ENCODE measurements at regions not wholly inside any gene's neighbourhood (a gene's known extent, or its start where the extent isn't known, plus 50 kb on each side); places are given as distances from the start of the nearest gene placed in this dataset.

- no peak for DNase-seq
- H3K9me3 Mint-ChIP-seq: peaks cover 8% of the 10 kb centered on the region
- no peak overlapping the region for H3K4me3 Mint-ChIP-seq
- H3K27me3 Mint-ChIP-seq: no peaks in the 10 kb centered on the region
- intact Hi-C loops (cut with micrococcal nuclease): no loop called here
- H3K4me1 Mint-ChIP-seq: no peaks in the 10 kb centered on the region
- no peak overlapping the region for H3K27ac Mint-ChIP-seq
- no peaks in the 10 kb centered on the region for H3K36me3 Mint-ChIP-seq (ENCODE audit: low read depth)
These were observed 1141.8 kb upstream of the PCDH7 start for GRCh38 chr4:29578329-29578728.

- no peaks in the 10 kb centered on the region for H3K4me1 Mint-ChIP-seq
- no peaks in the 10 kb centered on the region for H3K27me3 Mint-ChIP-seq
- intact Hi-C loops (cut with micrococcal nuclease): no loop called here
- H3K27ac Mint-ChIP-seq: no peak overlapping the region
- H3K9me3 Mint-ChIP-seq: peaks cover 8% of the 10 kb centered on the region
- H3K36me3 Mint-ChIP-seq (ENCODE audit: low read depth): no peaks in the 10 kb centered on the region
- no peak overlapping the region for H3K4me3 Mint-ChIP-seq
- DNase-seq: no peak
These were observed 1138.7 kb upstream of the PCDH7 start for GRCh38 chr4:29581457-29581856.

GRCh38 chr4:29588617-29589016 is 1131.6 kb upstream of the PCDH7 start:
- Mint-ChIP-seq H3K4me3 (no peak overlapping the region), H3K27ac (no peak overlapping the region), H3K9me3 (peaks cover 3% of the 10 kb centered on the region), H3K36me3 (ENCODE audit: low read depth) (no peaks in the 10 kb centered on the region), H3K4me1 (no peaks in the 10 kb centered on the region), H3K27me3 (no peaks in the 10 kb centered on the region)
- DNase-seq: no peak
- intact Hi-C loops (cut with micrococcal nuclease): no loop called here

GRCh38 chr4:29596228-29596627 is 1123.9 kb upstream of the PCDH7 start:
- no peak overlapping the region for H3K4me3 Mint-ChIP-seq
- intact Hi-C loops (cut with micrococcal nuclease): no loop called here
- H3K27ac Mint-ChIP-seq: no peak overlapping the region
- H3K9me3 Mint-ChIP-seq: peaks cover 13% of the 10 kb centered on the region
- H3K4me1 Mint-ChIP-seq: no peaks in the 10 kb centered on the region
- H3K27me3 Mint-ChIP-seq: no peaks in the 10 kb centered on the region
- no peaks in the 10 kb centered on the region for H3K36me3 Mint-ChIP-seq (ENCODE audit: low read depth)
- DNase-seq: no peak

GRCh38 chr4:29619168-29619567 is 1101.0 kb upstream of the PCDH7 start:
- H3K27ac Mint-ChIP-seq: no peak overlapping the region
- intact Hi-C loops (cut with micrococcal nuclease): no loop called here
- no peaks in the 10 kb centered on the region for H3K4me1 Mint-ChIP-seq
- H3K36me3 Mint-ChIP-seq (ENCODE audit: low read depth): no peaks in the 10 kb centered on the region
- no peaks in the 10 kb centered on the region for H3K27me3 Mint-ChIP-seq
- H3K9me3 Mint-ChIP-seq: no peaks in the 10 kb centered on the region
- no peak overlapping the region for H3K4me3 Mint-ChIP-seq
- DNase-seq: no peak

GRCh38 chr4:29632199-29632598 is 1088.0 kb upstream of the PCDH7 start:
- DNase-seq: no peak
- Mint-ChIP-seq H3K36me3 (ENCODE audit: low read depth) (no peaks in the 10 kb centered on the region), H3K9me3 (no peaks in the 10 kb centered on the region), H3K4me1 (no peaks in the 10 kb centered on the region), H3K4me3 (no peak overlapping the region), H3K27me3 (no peaks in the 10 kb centered on the region), H3K27ac (no peak overlapping the region)
- intact Hi-C loops (cut with micrococcal nuclease): no loop called here

- no peak overlapping the region for H3K4me3 Mint-ChIP-seq
- H3K27me3 Mint-ChIP-seq: no peaks in the 10 kb centered on the region
- no peak for DNase-seq
- H3K36me3 Mint-ChIP-seq (ENCODE audit: low read depth): no peaks in the 10 kb centered on the region
- H3K9me3 Mint-ChIP-seq: no peaks in the 10 kb centered on the region
- H3K27ac Mint-ChIP-seq: no peak overlapping the region
- intact Hi-C loops (cut with micrococcal nuclease): no loop called here
- H3K4me1 Mint-ChIP-seq: no peaks in the 10 kb centered on the region
These were observed 1083.2 kb upstream of the PCDH7 start for GRCh38 chr4:29636961-29637360.

GRCh38 chr4:29653221-29653620 is 1066.9 kb upstream of the PCDH7 start:
- H3K36me3 Mint-ChIP-seq (ENCODE audit: low read depth): no peaks in the 10 kb centered on the region
- H3K27me3 Mint-ChIP-seq: no peaks in the 10 kb centered on the region
- H3K27ac Mint-ChIP-seq: no peak overlapping the region
- no peak overlapping the region for H3K4me3 Mint-ChIP-seq
- peaks cover 4% of the 10 kb centered on the region for H3K9me3 Mint-ChIP-seq
- DNase-seq: no peak
- intact Hi-C loops (cut with micrococcal nuclease): no loop called here
- no peaks in the 10 kb centered on the region for H3K4me1 Mint-ChIP-seq

GRCh38 chr4:29680644-29681043 is 1039.5 kb upstream of the PCDH7 start:
- Mint-ChIP-seq H3K9me3 (peaks cover 8% of the 10 kb centered on the region), H3K4me3 (no peak overlapping the region), H3K27ac (no peak overlapping the region), H3K4me1 (no peaks in the 10 kb centered on the region), H3K36me3 (ENCODE audit: low read depth) (no peaks in the 10 kb centered on the region), H3K27me3 (no peaks in the 10 kb centered on the region)
- intact Hi-C loops (cut with micrococcal nuclease): no loop called here
- DNase-seq: no peak

- no peak overlapping the region for H3K4me3 Mint-ChIP-seq
- DNase-seq: no peak
- H3K9me3 Mint-ChIP-seq: peaks cover 10% of the 10 kb centered on the region
- H3K27ac Mint-ChIP-seq: no peak overlapping the region
- intact Hi-C loops (cut with micrococcal nuclease): no loop called here
- no peaks in the 10 kb centered on the region for H3K27me3 Mint-ChIP-seq
- no peaks in the 10 kb centered on the region for H3K4me1 Mint-ChIP-seq
- H3K36me3 Mint-ChIP-seq (ENCODE audit: low read depth): no peaks in the 10 kb centered on the region
These were observed 1016.1 kb upstream of the PCDH7 start for GRCh38 chr4:29704059-29704458.

GRCh38 chr4:29708473-29708872 is 1011.7 kb upstream of the PCDH7 start:
- Mint-ChIP-seq H3K36me3 (ENCODE audit: low read depth) (no peaks in the 10 kb centered on the region), H3K27ac (no peak overlapping the region), H3K27me3 (no peaks in the 10 kb centered on the region), H3K4me1 (no peaks in the 10 kb centered on the region), H3K9me3 (peaks cover 3% of the 10 kb centered on the region), H3K4me3 (no peak overlapping the region)
- intact Hi-C loops (cut with micrococcal nuclease): no loop called here
- DNase-seq: no peak

- Mint-ChIP-seq H3K27ac (no peak overlapping the region), H3K4me1 (no peaks in the 10 kb centered on the region), H3K9me3 (peaks cover 3% of the 10 kb centered on the region), H3K36me3 (ENCODE audit: low read depth) (no peaks in the 10 kb centered on the region), H3K27me3 (no peaks in the 10 kb centered on the region), H3K4me3 (no peak overlapping the region)
- DNase-seq: no peak
- intact Hi-C loops (cut with micrococcal nuclease): no loop called here
These were observed 1009.6 kb upstream of the PCDH7 start for GRCh38 chr4:29710519-29710918.

- Mint-ChIP-seq H3K36me3 (ENCODE audit: low read depth) (no peaks in the 10 kb centered on the region), H3K4me1 (no peaks in the 10 kb centered on the region), H3K27me3 (no peaks in the 10 kb centered on the region), H3K27ac (no peak overlapping the region), H3K4me3 (no peak overlapping the region), H3K9me3 (no peaks in the 10 kb centered on the region)
- no peak for DNase-seq
- intact Hi-C loops (cut with micrococcal nuclease): no loop called here
These were observed 1008.9 kb upstream of the PCDH7 start for GRCh38 chr4:29711226-29711625.

- H3K9me3 Mint-ChIP-seq: peaks cover 4% of the 10 kb centered on the region
- DNase-seq: no peak
- no peaks in the 10 kb centered on the region for H3K36me3 Mint-ChIP-seq (ENCODE audit: low read depth)
- no peaks in the 10 kb centered on the region for H3K4me1 Mint-ChIP-seq
- H3K27ac Mint-ChIP-seq: no peak overlapping the region
- intact Hi-C loops (cut with micrococcal nuclease): no loop called here
- H3K27me3 Mint-ChIP-seq: no peaks in the 10 kb centered on the region
- H3K4me3 Mint-ChIP-seq: no peak overlapping the region
These were observed 1002.7 kb upstream of the PCDH7 start for GRCh38 chr4:29717287-29718057.

- Mint-ChIP-seq H3K27ac (no peak overlapping the region), H3K4me1 (no peaks in the 10 kb centered on the region), H3K4me3 (no peak overlapping the region), H3K9me3 (peaks cover 4% of the 10 kb centered on the region), H3K36me3 (ENCODE audit: low read depth) (no peaks in the 10 kb centered on the region), H3K27me3 (no peaks in the 10 kb centered on the region)
- intact Hi-C loops (cut with micrococcal nuclease): no loop called here
- no peak for DNase-seq
These were observed 1002.0 kb upstream of the PCDH7 start for GRCh38 chr4:29718136-29718535.

All from activated CD4-positive, alpha-beta T cell treated with anti-CD3 and anti-CD28 coated beads, Interleukin-2, amount 10 ng/mL, durations not matched to agents 24 days and 14 days (primary cell).